ENCODE measurements at regions not wholly inside any gene's neighbourhood (a gene's known extent, or its start where the extent isn't known, plus 50 kb on each side); places are given as distances from the start of the nearest gene placed in this dataset.
"Not testable (repeated sequence)": the region's sequence is repeated elsewhere in the genome, so short reads cannot be mapped to it uniquely, and the experiment has no call there.

DNA sequence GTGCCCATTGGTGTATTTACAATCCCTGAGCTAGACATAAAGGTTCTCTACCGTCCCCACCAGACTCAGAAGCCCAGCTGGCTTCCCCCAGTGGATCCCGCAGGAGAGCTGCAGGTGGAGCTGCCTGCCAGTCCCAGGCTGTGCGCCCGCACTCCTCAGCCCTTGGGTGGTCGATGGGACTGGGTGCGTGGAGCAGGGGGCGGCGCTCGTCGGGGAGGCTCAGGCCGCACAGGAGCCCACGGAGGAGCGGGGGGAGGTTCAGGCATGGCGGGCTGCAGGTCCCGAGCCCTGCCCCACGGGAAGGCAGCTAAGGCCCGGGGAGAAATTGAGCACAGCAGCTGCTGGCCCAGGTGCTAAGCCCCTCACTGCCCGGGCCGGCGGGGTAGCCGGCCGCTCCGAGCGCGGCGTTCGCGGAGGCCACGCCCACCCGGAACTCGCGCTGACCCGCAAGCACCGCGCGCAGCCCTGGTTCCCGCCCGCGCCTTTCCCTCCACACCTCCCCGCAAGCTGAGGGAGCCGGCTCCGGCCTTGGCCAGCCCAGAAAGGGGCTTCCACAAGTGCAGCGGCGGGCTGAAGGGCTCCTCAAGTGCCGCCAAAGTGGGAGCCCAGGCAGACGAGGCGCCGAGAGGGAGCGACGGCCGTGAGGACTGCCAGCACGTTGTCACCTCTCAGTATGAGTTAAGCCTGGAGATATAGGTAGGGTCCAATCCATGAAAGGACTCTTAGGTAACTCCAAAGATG, 136.7 kb downstream of the HAO1 start:
- not testable (repeated sequence) for FAIRE-seq; DNase-seq (ENCODE audit: insufficient read length, low spot score)

- FAIRE-seq, result no peak
- no peak for DNase-seq (ENCODE audit: insufficient read length, low spot score)
Observed at GRCh38 chr20:7806831-7807230, 133.4 kb downstream of the HAO1 start.

DNA sequence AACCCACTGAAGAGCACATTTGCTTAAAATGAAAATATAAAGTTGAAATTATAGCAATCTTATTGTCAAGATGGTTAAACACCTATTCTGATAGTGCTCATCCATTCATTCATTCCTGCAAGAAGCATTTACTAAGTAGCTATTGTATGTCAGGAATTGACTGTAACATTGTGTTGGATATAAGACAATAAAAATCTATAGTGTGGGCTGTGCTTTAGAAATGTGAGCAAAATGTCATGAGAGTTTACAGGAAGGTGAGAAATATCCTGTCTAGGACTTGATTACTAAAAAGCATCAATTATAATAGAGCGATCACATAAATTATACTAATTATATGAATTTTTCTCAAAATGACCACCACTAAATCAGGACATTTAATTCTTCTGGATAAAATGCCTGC, 123.0 kb downstream of the HAO1 start:
- DNase-seq (ENCODE audit: insufficient read length, low spot score), result no peak
- no peak for FAIRE-seq

DNA sequence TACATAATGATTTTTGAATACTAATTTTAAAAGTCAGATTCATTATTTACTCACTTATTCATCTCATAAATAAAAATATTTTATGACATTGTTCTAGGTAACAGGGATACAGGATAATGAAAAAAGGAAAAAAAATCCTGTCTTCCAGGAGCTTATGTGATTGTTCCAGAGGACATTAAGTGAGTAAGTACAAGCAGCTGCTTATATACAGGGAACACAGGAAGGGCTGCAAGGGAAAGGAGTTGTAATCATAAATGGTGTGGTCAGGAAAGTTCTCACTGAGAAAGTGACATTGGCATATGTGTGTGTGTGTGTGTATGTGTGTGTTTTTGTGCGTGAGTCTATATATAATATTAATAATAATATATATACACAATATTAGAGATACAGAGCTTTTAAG, 121.8 kb downstream of the HAO1 start:
- DNase-seq (ENCODE audit: insufficient read length, low spot score) (no peak), FAIRE-seq (no peak)

GRCh38 chr20:7820897-7821296, 119.4 kb downstream of the HAO1 start:
- DNase-seq (ENCODE audit: insufficient read length, low spot score) (no peak), FAIRE-seq (no peak)

DNA sequence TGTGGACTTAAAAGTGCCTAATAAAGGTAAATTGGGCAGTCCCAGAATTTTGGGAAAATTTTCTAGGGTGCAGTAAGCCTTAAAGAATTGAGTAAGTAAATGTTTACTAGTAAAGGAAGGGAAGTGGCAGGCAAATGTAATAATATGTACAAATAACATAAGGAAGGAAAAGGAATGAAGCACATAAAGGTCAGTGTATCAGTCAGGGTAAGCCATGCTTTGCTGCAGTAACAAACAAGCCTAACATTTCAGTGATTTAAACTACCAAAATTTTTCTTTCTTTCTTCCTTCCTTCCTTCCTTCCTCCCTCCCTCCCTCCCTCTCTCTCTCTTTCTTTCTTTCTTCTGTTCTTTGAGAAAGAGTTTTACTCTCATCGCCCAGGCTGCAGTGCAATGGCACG, 117.5 kb downstream of the HAO1 start:
- DNase-seq (ENCODE audit: insufficient read length, low spot score), result no peak
- FAIRE-seq, result no peak

GRCh38 chr20:7828437-7828836, 111.8 kb downstream of the HAO1 start:
- DNase-seq (ENCODE audit: insufficient read length, low spot score), result no peak
- FAIRE-seq, result no peak

- FAIRE-seq (no peak), DNase-seq (ENCODE audit: insufficient read length, low spot score) (no peak)
Observed at GRCh38 chr20:7829031-7829430, 111.2 kb downstream of the HAO1 start.

GRCh38 chr20:7829776-7830175, 110.5 kb downstream of the HAO1 start:
- no peak for FAIRE-seq
- DNase-seq (ENCODE audit: insufficient read length, low spot score), result no peak

All from HTR-8/SVneo (cell line).